ENCODE measurements at regions not wholly inside any gene's neighbourhood (a gene's known extent, or its start where the extent isn't known, plus 50 kb on each side); places are given as distances from the start of the nearest gene placed in this dataset.

- Mint-ChIP-seq H3K9me3 (no peaks in the 10 kb centered on the region), H3K4me3 (no peak overlapping the region), H3K4me1 (peaks cover 10% of the 10 kb centered on the region), H3K27ac (no peak overlapping the region), H3K36me3 (ENCODE audit: low read depth) (no peaks in the 10 kb centered on the region), H3K27me3 (ENCODE audit: insufficient read depth, low read depth, poor library complexity) (peaks cover 5% of the 10 kb centered on the region)
- Histone ChIP-seq H2AFZ (no peak overlapping the region), H3K27me3 (ENCODE audit: insufficient read depth) (no peaks in the 10 kb centered on the region), H3F3A (replicated peaks; ENCODE audit: low read depth) (no peaks in the 10 kb centered on the region), H3K79me2 (replicated peaks; ENCODE audit: insufficient read depth) (no peaks in the 10 kb centered on the region), H3K4me3 (no peak overlapping the region), H3K4me2 (no peak overlapping the region), H3K9me2 (ENCODE audit: insufficient read depth) (peaks cover 25% of the 10 kb centered on the region), H3K27ac (ENCODE audit: low read depth) (no peak overlapping the region), H4K20me1 (replicated peaks; ENCODE audit: insufficient read depth) (no peaks in the 10 kb centered on the region), H3K4me1 (ENCODE audit: insufficient read depth) (0 out of 2 replicates have a peak, but pooled peaks cover 6% of the 10 kb centered on the region), H3K36me3 (ENCODE audit: insufficient read depth) (no peaks in the 10 kb centered on the region)
- TF ChIP-seq NANOG (IDR thresholded peaks at IDR 0.05; ENCODE audit: borderline replicate concordance) (no peak), JUNB (IDR thresholded peaks at IDR 0.05; ENCODE audit: unreplicated experiment) (no peak), STAT1 (IDR thresholded peaks at IDR 0.05; ENCODE audit: unreplicated experiment) (no peak), ETS1 (IDR thresholded peaks at IDR 0.05) (no peak), ZNF114 (CRISPR knock-in tag; IDR thresholded peaks at IDR 0.05) (no peak), CREB1 (CRISPR knock-in tag; IDR thresholded peaks at IDR 0.05; ENCODE audit: low read depth) (no peak), EZH2 (IDR thresholded peaks at IDR 0.05; ENCODE audit: low read depth, unreplicated experiment) (no peak), EZH2phosphoT487 (IDR thresholded peaks at IDR 0.05; ENCODE audit: unreplicated experiment) (no peak)
- TF ChIP-seq, protein P1, sequence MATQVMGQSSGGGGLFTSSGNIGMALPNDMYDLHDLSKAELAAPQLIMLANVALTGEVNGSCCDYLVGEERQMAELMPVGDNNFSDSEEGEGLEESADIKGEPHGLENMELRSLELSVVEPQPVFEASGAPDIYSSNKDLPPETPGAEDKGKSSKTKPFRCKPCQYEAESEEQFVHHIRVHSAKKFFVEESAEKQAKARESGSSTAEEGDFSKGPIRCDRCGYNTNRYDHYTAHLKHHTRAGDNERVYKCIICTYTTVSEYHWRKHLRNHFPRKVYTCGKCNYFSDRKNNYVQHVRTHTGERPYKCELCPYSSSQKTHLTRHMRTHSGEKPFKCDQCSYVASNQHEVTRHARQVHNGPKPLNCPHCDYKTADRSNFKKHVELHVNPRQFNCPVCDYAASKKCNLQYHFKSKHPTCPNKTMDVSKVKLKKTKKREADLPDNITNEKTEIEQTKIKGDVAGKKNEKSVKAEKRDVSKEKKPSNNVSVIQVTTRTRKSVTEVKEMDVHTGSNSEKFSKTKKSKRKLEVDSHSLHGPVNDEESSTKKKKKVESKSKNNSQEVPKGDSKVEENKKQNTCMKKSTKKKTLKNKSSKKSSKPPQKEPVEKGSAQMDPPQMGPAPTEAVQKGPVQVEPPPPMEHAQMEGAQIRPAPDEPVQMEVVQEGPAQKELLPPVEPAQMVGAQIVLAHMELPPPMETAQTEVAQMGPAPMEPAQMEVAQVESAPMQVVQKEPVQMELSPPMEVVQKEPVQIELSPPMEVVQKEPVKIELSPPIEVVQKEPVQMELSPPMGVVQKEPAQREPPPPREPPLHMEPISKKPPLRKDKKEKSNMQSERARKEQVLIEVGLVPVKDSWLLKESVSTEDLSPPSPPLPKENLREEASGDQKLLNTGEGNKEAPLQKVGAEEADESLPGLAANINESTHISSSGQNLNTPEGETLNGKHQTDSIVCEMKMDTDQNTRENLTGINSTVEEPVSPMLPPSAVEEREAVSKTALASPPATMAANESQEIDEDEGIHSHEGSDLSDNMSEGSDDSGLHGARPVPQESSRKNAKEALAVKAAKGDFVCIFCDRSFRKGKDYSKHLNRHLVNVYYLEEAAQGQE (IDR thresholded peaks at IDR 0.05; ENCODE audit: unreplicated experiment), result no peak
- TF ChIP-seq, protein P2, sequence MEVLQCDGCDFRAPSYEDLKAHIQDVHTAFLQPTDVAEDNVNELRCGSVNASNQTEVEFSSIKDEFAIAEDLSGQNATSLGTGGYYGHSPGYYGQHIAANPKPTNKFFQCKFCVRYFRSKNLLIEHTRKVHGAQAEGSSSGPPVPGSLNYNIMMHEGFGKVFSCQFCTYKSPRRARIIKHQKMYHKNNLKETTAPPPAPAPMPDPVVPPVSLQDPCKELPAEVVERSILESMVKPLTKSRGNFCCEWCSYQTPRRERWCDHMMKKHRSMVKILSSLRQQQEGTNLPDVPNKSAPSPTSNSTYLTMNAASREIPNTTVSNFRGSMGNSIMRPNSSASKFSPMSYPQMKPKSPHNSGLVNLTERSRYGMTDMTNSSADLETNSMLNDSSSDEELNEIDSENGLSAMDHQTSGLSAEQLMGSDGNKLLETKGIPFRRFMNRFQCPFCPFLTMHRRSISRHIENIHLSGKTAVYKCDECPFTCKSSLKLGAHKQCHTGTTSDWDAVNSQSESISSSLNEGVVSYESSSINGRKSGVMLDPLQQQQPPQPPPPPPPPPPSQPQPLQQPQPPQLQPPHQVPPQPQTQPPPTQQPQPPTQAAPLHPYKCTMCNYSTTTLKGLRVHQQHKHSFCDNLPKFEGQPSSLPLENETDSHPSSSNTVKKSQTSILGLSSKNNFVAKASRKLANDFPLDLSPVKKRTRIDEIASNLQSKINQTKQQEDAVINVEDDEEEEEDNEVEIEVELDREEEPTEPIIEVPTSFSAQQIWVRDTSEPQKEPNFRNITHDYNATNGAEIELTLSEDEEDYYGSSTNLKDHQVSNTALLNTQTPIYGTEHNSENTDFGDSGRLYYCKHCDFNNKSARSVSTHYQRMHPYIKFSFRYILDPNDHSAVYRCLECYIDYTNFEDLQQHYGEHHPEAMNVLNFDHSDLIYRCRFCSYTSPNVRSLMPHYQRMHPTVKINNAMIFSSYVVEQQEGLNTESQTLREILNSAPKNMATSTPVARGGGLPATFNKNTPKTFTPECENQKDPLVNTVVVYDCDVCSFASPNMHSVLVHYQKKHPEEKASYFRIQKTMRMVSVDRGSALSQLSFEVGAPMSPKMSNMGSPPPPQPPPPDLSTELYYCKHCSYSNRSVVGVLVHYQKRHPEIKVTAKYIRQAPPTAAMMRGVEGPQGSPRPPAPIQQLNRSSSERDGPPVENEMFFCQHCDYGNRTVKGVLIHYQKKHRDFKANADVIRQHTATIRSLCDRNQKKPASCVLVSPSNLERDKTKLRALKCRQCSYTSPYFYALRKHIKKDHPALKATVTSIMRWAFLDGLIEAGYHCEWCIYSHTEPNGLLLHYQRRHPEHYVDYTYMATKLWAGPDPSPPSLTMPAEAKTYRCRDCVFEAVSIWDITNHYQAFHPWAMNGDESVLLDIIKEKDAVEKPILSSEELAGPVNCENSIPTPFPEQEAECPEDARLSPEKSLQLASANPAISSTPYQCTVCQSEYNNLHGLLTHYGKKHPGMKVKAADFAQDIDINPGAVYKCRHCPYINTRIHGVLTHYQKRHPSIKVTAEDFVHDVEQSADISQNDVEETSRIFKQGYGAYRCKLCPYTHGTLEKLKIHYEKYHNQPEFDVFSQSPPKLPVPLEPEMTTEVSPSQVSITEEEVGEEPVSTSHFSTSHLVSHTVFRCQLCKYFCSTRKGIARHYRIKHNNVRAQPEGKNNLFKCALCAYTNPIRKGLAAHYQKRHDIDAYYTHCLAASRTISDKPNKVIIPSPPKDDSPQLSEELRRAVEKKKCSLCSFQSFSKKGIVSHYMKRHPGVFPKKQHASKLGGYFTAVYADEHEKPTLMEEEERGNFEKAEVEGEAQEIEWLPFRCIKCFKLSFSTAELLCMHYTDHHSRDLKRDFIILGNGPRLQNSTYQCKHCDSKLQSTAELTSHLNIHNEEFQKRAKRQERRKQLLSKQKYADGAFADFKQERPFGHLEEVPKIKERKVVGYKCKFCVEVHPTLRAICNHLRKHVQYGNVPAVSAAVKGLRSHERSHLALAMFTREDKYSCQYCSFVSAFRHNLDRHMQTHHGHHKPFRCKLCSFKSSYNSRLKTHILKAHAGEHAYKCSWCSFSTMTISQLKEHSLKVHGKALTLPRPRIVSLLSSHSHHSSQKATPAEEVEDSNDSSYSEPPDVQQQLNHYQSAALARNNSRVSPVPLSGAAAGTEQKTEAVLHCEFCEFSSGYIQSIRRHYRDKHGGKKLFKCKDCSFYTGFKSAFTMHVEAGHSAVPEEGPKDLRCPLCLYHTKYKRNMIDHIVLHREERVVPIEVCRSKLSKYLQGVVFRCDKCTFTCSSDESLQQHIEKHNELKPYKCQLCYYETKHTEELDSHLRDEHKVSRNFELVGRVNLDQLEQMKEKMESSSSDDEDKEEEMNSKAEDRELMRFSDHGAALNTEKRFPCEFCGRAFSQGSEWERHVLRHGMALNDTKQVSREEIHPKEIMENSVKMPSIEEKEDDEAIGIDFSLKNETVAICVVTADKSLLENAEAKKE (CRISPR knock-in tag; IDR thresholded peaks at IDR 0.05), result no peak
- TF ChIP-seq, protein P3, sequence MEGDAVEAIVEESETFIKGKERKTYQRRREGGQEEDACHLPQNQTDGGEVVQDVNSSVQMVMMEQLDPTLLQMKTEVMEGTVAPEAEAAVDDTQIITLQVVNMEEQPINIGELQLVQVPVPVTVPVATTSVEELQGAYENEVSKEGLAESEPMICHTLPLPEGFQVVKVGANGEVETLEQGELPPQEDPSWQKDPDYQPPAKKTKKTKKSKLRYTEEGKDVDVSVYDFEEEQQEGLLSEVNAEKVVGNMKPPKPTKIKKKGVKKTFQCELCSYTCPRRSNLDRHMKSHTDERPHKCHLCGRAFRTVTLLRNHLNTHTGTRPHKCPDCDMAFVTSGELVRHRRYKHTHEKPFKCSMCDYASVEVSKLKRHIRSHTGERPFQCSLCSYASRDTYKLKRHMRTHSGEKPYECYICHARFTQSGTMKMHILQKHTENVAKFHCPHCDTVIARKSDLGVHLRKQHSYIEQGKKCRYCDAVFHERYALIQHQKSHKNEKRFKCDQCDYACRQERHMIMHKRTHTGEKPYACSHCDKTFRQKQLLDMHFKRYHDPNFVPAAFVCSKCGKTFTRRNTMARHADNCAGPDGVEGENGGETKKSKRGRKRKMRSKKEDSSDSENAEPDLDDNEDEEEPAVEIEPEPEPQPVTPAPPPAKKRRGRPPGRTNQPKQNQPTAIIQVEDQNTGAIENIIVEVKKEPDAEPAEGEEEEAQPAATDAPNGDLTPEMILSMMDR (conservative IDR thresholded peaks at IDR 0.05; ENCODE audit: low read depth in 2 of 2), result no peak
- ATAC-seq (no peak), DNase-seq (ENCODE audit: low spot score) (no peak)
Measured at GRCh38 chr9:108184941-108185340, 670.8 kb downstream of the ACTL7B start.

Data from GM23338 (cell line).